WERI-Rb-1 (cell line): ENCODE measurements at regions not wholly inside any gene's neighbourhood (a gene's known extent, or its start where the extent isn't known, plus 50 kb on each side); places are given as distances from the start of the nearest gene placed in this dataset.

ENCODE experiments used
- DNase-seq: peaks from one replicate; pipeline ENCODE4 v3.0.0-alpha.2; 2020
- H3K27ac ChIP-seq: fragments of 250-450 bp; sonication (Bioruptor Pico); 2 replicates; pipeline ENCODE4 v1.5.1; 2020; ENCODE audit warnings: mild to moderate bottlenecking, moderate library complexity
- H3K27me3 ChIP-seq: fragments of 250-450 bp; sonication (Bioruptor Pico); 2 replicates; pipeline ENCODE4 v1.5.1; 2021; ENCODE audit warnings: mild to moderate bottlenecking, low read depth, moderate library complexity; ENCODE audit not compliant: insufficient read depth, severe bottlenecking
- H3K36me3 ChIP-seq: fragments of 250-450 bp; sonication (Bioruptor Pico); 2 replicates; pipeline ENCODE4 v1.5.1; 2020; ENCODE audit warnings: mild to moderate bottlenecking, moderate library complexity
- H3K4me3 ChIP-seq: 2 replicates; pipeline ENCODE4 v1.5.1; 2011; ENCODE audit warnings: low read depth, mild to moderate bottlenecking, control low read depth, low read length
- H3K9me3 ChIP-seq: fragments of 250-450 bp; sonication (Bioruptor Pico); 2 replicates; pipeline ENCODE4 v1.5.1; 2021; ENCODE audit warnings: mild to moderate bottlenecking, moderate library complexity; ENCODE audit not compliant: severe bottlenecking
- TF ChIP-seq, protein P1 (sequence below): IDR thresholded peaks from 2 replicates; pipeline ENCODE4 v1.5.1; 2011; ENCODE audit warnings: low read depth, mild to moderate bottlenecking, control low read depth, inconsistent platforms, low read length

DNA sequence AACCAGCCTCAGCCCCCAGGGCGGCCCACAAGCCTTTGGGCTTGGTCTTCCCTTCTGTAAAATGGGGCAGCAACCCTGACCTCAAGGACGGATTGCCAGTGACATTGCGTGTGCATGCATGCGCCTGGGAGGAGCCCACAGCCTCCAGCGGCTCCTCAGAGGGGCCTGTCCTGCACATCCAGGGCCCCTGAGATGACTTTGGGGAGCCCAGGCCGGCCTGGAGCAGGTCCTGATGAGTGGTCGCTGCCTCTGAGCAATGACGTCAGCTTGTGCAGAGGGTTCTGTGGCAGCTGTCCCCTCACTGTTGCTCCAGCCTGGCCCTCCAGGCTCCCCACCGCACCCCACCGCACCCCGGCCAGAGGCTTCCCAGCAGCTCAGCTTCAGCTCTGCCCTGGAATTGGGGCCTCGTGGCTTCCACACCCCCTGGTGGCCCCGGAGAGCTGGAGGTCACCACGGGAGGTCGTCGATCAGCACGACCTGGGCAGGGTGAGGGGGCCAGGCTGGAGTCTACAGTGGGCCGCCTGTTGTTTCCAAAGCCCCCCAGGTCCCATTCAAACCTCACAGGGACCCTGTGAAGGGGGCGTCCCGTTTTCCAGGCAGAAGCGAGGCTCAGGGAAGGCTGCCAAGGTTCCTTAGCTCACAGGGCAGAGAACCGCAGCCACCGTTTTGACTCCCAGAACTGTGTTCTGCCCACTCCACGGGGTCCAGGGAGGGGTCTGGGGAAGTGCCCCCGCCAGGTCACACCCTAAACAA lies 341.8 kb downstream of the SEC14L1 start:
- H3K36me3 ChIP-seq = peaks cover 71% of the 10 kb centered on the region
- H3K27ac ChIP-seq = no peak overlapping the region
- peaks cover 4% of the 10 kb centered on the region for H3K9me3 ChIP-seq
- no peak overlapping the region for H3K4me3 ChIP-seq
- DNase-seq = no peak
- TF ChIP-seq, protein P1, sequence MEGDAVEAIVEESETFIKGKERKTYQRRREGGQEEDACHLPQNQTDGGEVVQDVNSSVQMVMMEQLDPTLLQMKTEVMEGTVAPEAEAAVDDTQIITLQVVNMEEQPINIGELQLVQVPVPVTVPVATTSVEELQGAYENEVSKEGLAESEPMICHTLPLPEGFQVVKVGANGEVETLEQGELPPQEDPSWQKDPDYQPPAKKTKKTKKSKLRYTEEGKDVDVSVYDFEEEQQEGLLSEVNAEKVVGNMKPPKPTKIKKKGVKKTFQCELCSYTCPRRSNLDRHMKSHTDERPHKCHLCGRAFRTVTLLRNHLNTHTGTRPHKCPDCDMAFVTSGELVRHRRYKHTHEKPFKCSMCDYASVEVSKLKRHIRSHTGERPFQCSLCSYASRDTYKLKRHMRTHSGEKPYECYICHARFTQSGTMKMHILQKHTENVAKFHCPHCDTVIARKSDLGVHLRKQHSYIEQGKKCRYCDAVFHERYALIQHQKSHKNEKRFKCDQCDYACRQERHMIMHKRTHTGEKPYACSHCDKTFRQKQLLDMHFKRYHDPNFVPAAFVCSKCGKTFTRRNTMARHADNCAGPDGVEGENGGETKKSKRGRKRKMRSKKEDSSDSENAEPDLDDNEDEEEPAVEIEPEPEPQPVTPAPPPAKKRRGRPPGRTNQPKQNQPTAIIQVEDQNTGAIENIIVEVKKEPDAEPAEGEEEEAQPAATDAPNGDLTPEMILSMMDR = no peak
- no peaks in the 10 kb centered on the region for H3K27me3 ChIP-seq

DNA sequence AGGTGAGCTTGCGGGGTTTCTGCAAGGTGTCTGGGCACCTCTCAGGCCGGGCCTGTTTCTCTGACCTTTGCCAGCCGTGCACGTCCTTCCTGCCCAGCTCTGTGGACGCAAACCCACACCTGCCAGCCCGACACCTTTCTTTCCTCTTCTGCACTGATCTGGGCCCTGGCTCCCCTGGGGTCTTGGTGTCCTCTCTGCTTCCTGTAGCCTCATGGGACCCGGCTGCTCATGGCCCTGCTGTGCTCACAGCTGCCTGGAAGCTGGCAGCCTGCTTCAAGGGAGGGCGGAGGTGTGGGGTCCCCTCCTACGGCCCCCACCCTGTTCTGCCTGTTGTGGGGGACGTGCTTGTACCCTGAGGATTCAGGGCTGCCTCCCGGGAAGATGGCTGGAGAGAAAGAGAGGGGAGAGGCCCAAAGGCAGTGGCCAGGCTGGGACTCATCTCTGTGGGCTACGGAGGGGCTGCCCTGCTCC lies 342.4 kb downstream of the SEC14L1 start:
- H3K36me3 ChIP-seq = peaks cover 71% of the 10 kb centered on the region
- TF ChIP-seq, protein P1 = no peak
- H3K4me3 ChIP-seq = no peak overlapping the region
- H3K27me3 ChIP-seq = no peaks in the 10 kb centered on the region
- no peak for DNase-seq
- no peak overlapping the region for H3K27ac ChIP-seq
- H3K9me3 ChIP-seq = peaks cover 4% of the 10 kb centered on the region

DNA sequence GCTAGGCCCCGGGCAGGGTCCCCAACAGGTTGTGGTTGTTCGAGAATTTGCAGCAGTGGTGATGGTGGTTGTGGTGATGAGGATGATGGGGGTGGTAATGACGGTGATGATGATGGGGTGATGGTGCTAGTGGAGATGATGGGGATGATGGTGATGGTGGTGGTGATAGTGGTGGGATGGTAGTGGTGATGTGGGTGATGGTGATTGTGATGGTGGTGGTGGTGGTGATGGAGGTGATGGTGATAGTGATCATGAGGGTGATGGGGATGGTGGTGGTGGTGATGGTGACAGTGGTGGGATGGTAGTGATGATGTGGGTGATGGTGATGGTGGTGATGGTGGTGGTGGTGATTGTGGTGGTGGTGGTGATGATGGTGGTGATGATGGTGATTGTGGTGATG lies 343.3 kb downstream of the SEC14L1 start:
- Histone ChIP-seq H3K27ac (no peak overlapping the region), H3K9me3 (peaks cover 4% of the 10 kb centered on the region), H3K36me3 (peaks cover 79% of the 10 kb centered on the region), H3K27me3 (no peaks in the 10 kb centered on the region), H3K4me3 (no peak overlapping the region)
- no peak for DNase-seq
- TF ChIP-seq, protein P1 = no peak

DNA sequence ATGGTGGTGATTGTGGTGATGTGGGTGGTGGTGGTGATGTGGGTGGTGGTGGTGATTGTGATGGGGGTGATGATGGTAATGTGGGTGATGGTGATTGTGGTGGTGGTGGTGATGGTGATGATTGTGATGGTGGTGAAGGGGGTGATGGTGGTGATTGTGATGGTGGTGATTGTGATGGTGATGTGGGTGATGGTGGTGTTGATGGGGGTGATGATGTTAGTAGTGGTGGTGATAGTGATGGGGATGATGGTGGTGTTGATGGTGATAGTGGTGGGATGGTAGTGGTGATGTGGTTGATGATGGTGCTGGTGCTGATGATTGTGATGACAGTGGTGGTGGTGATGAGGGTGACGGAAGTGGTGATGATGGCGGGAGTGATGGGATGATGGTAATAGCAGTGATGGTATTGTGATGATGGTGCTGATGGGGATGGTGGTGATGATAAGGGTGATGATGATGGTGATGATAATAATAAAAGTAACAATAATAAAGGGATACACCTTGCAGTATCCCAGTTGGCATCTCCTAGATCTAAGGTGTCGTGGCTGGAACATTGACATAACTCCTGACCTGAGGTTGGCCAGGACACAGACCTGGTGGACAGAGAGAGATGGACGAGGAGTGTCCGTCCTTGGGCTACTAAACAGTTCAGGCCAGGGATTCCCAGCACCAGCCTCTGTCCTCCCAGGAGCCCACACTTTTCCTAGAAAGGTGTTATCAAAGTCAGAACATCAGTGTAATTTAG lies 344.5 kb downstream of the SEC14L1 start:
- TF ChIP-seq, protein P1 = no peak
- no peak overlapping the region for H3K27ac ChIP-seq
- peaks cover 4% of the 10 kb centered on the region for H3K9me3 ChIP-seq
- H3K36me3 ChIP-seq = peaks cover 89% of the 10 kb centered on the region
- no peak overlapping the region for H3K4me3 ChIP-seq
- no peaks in the 10 kb centered on the region for H3K27me3 ChIP-seq
- no peak for DNase-seq

DNA sequence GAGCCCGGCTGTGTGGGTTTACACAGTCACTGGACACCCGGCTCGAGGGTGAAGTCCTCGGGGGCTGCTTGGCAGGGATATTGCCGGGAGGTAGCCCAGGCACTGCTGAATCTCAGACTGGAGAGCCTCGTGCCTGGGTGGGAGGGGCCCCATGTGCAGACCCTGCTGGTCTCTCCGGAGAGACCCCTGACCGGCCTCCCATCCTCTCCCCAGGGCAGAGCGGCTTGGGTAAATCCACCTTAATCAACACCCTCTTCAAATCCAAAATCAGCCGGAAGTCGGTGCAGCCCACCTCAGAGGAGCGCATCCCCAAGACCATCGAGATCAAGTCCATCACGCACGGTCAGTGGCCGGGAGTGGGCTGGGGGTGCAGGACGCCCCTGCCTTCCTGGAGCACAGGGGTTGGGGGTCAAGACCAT lies 346.5 kb downstream of the SEC14L1 start:
- DNase-seq = no peak
- peaks cover 91% of the 10 kb centered on the region for H3K36me3 ChIP-seq
- H3K27me3 ChIP-seq = no peaks in the 10 kb centered on the region
- TF ChIP-seq, protein P1 = no peak
- H3K27ac ChIP-seq = no peak overlapping the region; the same call in 1 of the 2 replicates
- peaks cover 4% of the 10 kb centered on the region for H3K9me3 ChIP-seq
- no peak overlapping the region for H3K4me3 ChIP-seq
